ENCODE measurements at regions not wholly inside any gene's neighbourhood (a gene's known extent, or its start where the extent isn't known, plus 50 kb on each side); places are given as distances from the start of the nearest gene placed in this dataset.
"Not testable (repeated sequence)": the region's sequence is repeated elsewhere in the genome, so short reads cannot be mapped to it uniquely, and the experiment has no call there.

GRCh38 chr20:51930775-51931174, 128.5 kb upstream of the SALL4 start:
- 47 to 52% methylated on average over 3 of the region's 3 CpGs for WGBS, 2 donors
- DNase-seq (ENCODE audit: low spot score in 2 of 2): no peak

GRCh38 chr20:51928931-51929330, 126.6 kb upstream of the SALL4 start:
- no peak overlapping the region for H3K27ac ChIP-seq
- WGBS, 2 donors: 81 to 85% methylated on average over 2 of the region's 2 CpGs
- no peak for TF ChIP-seq EP300 (IDR thresholded peaks at IDR 0.05)
- TF ChIP-seq, protein P1, sequence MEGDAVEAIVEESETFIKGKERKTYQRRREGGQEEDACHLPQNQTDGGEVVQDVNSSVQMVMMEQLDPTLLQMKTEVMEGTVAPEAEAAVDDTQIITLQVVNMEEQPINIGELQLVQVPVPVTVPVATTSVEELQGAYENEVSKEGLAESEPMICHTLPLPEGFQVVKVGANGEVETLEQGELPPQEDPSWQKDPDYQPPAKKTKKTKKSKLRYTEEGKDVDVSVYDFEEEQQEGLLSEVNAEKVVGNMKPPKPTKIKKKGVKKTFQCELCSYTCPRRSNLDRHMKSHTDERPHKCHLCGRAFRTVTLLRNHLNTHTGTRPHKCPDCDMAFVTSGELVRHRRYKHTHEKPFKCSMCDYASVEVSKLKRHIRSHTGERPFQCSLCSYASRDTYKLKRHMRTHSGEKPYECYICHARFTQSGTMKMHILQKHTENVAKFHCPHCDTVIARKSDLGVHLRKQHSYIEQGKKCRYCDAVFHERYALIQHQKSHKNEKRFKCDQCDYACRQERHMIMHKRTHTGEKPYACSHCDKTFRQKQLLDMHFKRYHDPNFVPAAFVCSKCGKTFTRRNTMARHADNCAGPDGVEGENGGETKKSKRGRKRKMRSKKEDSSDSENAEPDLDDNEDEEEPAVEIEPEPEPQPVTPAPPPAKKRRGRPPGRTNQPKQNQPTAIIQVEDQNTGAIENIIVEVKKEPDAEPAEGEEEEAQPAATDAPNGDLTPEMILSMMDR (IDR thresholded peaks at IDR 0.05): no peak
- TF ChIP-seq POLR2A (IDR thresholded peaks at IDR 0.05): no peak
- no peaks in the 10 kb centered on the region for H3K27me3 ChIP-seq
- no peaks in the 10 kb centered on the region for H3K9me3 ChIP-seq
- no peak overlapping the region for H3K4me3 ChIP-seq
- H3K4me1 ChIP-seq: no peaks in the 10 kb centered on the region
- no peak for DNase-seq (ENCODE audit: low spot score in 2 of 2)
- no peaks in the 10 kb centered on the region for H3K36me3 ChIP-seq

More at GRCh38 chr20:51930775-51931174, 128.5 kb upstream of the SALL4 start:
- H3K4me1 ChIP-seq: no peaks in the 10 kb centered on the region
- TF ChIP-seq, protein P1 (IDR thresholded peaks at IDR 0.05): no peak
- TF ChIP-seq POLR2A (IDR thresholded peaks at IDR 0.05) (no peak), EP300 (IDR thresholded peaks at IDR 0.05) (no peak)
- no peaks in the 10 kb centered on the region for H3K9me3 ChIP-seq
- H3K36me3 ChIP-seq: no peaks in the 10 kb centered on the region
- no peak overlapping the region for H3K4me3 ChIP-seq
- H3K27ac ChIP-seq: no peak overlapping the region
- no peaks in the 10 kb centered on the region for H3K27me3 ChIP-seq

DNA sequence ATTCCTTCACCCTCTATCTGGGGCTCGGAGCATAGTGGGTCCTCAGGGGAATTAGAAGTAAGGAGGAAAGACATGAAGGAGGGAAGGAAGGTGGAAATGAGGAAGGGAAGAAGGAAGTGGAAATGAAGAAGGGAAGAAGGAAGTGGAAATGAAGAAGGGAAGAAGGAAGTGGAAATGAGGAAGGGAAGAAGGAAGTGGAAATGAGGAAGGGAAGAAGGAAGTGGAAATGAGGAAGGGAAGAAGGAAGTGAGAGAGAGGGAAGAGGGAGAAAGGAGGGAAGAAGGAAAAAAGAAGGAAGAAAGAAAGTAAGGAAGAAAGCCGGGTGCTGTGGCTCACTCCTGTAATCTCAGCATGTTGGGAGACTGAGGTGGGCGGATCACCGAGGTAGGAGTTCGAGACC, 125.6 kb upstream of the SALL4 start:
- not testable (repeated sequence) for DNase-seq (ENCODE audit: low spot score in 2 of 2); H3K36me3 ChIP-seq; H3K27ac ChIP-seq; H3K9me3 ChIP-seq; H3K4me1 ChIP-seq; H3K27me3 ChIP-seq; H3K4me3 ChIP-seq
- WGBS, 2 donors: 80 to 82% methylated on average over 5 of the region's 5 CpGs

DNA sequence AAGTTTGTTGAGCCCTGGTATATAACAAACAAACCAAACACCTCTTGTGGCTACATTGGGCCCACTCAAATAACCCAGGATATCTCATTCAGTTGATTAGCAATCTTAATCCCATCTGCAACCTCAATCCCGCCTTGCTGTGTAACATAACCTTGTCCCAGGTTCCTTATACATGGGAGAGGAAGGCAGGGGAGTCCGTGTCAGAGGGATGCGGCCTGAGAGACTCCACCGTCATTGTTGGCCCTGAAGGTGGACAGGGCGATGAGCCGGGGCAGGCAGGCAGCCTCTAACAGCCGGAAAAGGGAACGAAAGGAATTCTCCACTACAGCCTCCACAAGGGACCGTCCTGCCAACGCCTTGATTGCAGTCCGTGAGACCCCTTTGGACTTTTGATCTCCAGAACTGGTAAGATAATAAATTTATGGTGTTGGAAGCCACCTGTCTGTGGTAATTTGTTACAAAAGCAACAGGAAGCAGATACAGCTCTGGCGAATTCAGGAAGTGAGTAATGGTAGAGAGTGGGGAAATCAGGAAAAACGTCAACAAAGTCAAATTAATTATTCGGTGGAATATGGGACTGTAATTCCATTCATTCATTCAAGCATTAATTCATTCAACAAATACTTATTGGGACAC, 124.5 kb upstream of the SALL4 start:
- WGBS, 2 donors: 61 to 69% methylated on average over 14 of the region's 14 CpGs
- TF ChIP-seq, protein P1 (IDR thresholded peaks at IDR 0.05): no peak
- TF ChIP-seq EP300 (IDR thresholded peaks at IDR 0.05): no peak
- TF ChIP-seq POLR2A (IDR thresholded peaks at IDR 0.05): no peak
- Histone ChIP-seq H3K4me1 (no peaks in the 10 kb centered on the region), H3K4me3 (no peak overlapping the region), H3K27me3 (no peaks in the 10 kb centered on the region), H3K36me3 (no peaks in the 10 kb centered on the region), H3K27ac (no peak overlapping the region), H3K9me3 (no peaks in the 10 kb centered on the region)
- DNase-seq (ENCODE audit: low spot score in 2 of 2): no peak

DNA sequence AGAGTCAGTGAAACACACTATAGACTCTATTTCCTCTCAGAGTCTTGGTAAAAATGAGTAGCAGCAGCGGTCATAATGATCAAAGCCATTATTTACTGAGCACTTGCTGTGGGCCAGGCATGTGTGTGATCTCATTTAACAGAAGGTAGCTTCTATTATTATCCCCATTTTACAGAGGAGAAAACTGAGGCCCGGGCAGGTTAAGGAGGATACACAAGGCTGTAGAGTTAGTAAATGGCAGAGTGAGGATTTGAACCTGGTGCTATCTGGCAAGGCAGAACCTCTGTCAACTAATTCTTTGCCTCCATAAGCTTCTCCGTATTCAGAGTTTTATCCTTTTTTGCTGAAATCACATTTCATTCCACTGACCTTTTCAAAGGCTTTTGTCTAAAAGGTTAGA, 122.2 kb upstream of the SALL4 start:
- DNase-seq (ENCODE audit: low spot score in 2 of 2): no peak
- WGBS, 2 donors: 82 to 85% methylated on average over 3 of the region's 3 CpGs
- no peaks in the 10 kb centered on the region for H3K9me3 ChIP-seq
- H3K27ac ChIP-seq: no peak overlapping the region
- no peaks in the 10 kb centered on the region for H3K36me3 ChIP-seq
- H3K4me3 ChIP-seq: no peak overlapping the region
- H3K27me3 ChIP-seq: no peaks in the 10 kb centered on the region
- H3K4me1 ChIP-seq: no peaks in the 10 kb centered on the region
- TF ChIP-seq EP300 (IDR thresholded peaks at IDR 0.05) (no peak), POLR2A (IDR thresholded peaks at IDR 0.05) (no peak)
- TF ChIP-seq, protein P1 (IDR thresholded peaks at IDR 0.05): no peak

- H3K9me3 ChIP-seq: no peaks in the 10 kb centered on the region
- H3K36me3 ChIP-seq: no peaks in the 10 kb centered on the region
- H3K27ac ChIP-seq: no peak overlapping the region
- no peaks in the 10 kb centered on the region for H3K4me1 ChIP-seq
- TF ChIP-seq EP300 (IDR thresholded peaks at IDR 0.05) (no peak), POLR2A (IDR thresholded peaks at IDR 0.05) (no peak)
- TF ChIP-seq, protein P1 (IDR thresholded peaks at IDR 0.05): no peak
- DNase-seq (ENCODE audit: low spot score in 2 of 2): no peak
- WGBS, 2 donors: 88 to 90% methylated on average over 2 of the region's 2 CpGs
- H3K27me3 ChIP-seq: no peaks in the 10 kb centered on the region
- no peak overlapping the region for H3K4me3 ChIP-seq
These were observed 121.3 kb upstream of the SALL4 start for GRCh38 chr20:51923633-51924032.

- H3K27ac ChIP-seq; H3K27me3 ChIP-seq; H3K4me3 ChIP-seq; H3K9me3 ChIP-seq; H3K36me3 ChIP-seq; H3K4me1 ChIP-seq; DNase-seq (ENCODE audit: low spot score in 2 of 2): not testable (repeated sequence)
- WGBS, 2 donors: 95 to 97% methylated on average over 12 of the region's 12 CpGs
These were observed 120.5 kb upstream of the SALL4 start for GRCh38 chr20:51922812-51923211.

Data from tibial nerve (tissue), 4 donors.